DND-41 (cell line): ENCODE measurements at regions not wholly inside any gene's neighbourhood (a gene's known extent, or its start where the extent isn't known, plus 50 kb on each side); places are given as distances from the start of the nearest gene placed in this dataset.

Source experiments
- ATAC-seq: fragments of 200-7000 bp; cut with Tn5 transposase; 3 replicates; pipeline ENCODE4 v1.9.1; 2021; ENCODE audit warnings: low read depth; ENCODE audit not compliant: insufficient read depth
- DNase-seq: peaks from one replicate; pipeline ENCODE4 v3.0.0-alpha.2; 2020
- H2AFZ ChIP-seq: 2 replicates; pipeline ENCODE4 v1.6.0; 2012; ENCODE audit warnings: low read depth, low read length
- H3K27ac ChIP-seq: 2 replicates; pipeline ENCODE4 v1.5.1; 2012; ENCODE audit warnings: low read length, inconsistent platforms
- H3K27me3 ChIP-seq: fragments of 200-600 bp; sonication (generic); 2 replicates; pipeline ENCODE4 v1.6.0; 2012; ENCODE audit warnings: low read length, mild to moderate bottlenecking, inconsistent platforms; ENCODE audit not compliant: insufficient read depth, poor library complexity
- H3K36me3 ChIP-seq: 2 replicates; pipeline ENCODE4 v1.5.1; 2012; ENCODE audit warnings: low read length, inconsistent platforms; ENCODE audit not compliant: insufficient read depth
- H3K4me1 ChIP-seq: 2 replicates; pipeline ENCODE4 v1.5.1; 2012; ENCODE audit warnings: mild to moderate bottlenecking, low read length; ENCODE audit not compliant: insufficient read depth
- H3K4me2 ChIP-seq: 2 replicates; pipeline ENCODE4 v1.6.0; 2012; ENCODE audit warnings: mild to moderate bottlenecking, moderate library complexity, low read length, inconsistent platforms; ENCODE audit not compliant: insufficient read depth
- H3K4me3 ChIP-seq, 2 experiments: fragments of 200-600 bp in 1 of 2; shearing (Covaris generic) in 1 of 2; 2 replicates each; pipeline ENCODE4 v1.5.1; 2012 to 2016; ENCODE audit warnings: inconsistent platforms in 2 of 2, low read length in 2 of 2, mild to moderate bottlenecking in 2 of 2, low read depth in 1 of 2, moderate library complexity in 1 of 2
- H3K79me2 ChIP-seq: 2 replicates; pipeline ENCODE4 v1.6.0; 2012; ENCODE audit warnings: low read length, inconsistent platforms; ENCODE audit not compliant: insufficient read depth
- H3K9ac ChIP-seq: 2 replicates; pipeline ENCODE4 v1.6.0; 2012; ENCODE audit warnings: low read depth, mild to moderate bottlenecking, inconsistent platforms, low read length, moderate library complexity
- H3K9me3 ChIP-seq: 2 replicates; pipeline ENCODE4 v1.5.1; 2012; ENCODE audit warnings: low read length, moderate library complexity, mild to moderate bottlenecking, inconsistent platforms; ENCODE audit not compliant: insufficient read depth, severe bottlenecking
- H4K20me1 ChIP-seq: 2 replicates; pipeline ENCODE4 v1.6.0; 2012; ENCODE audit warnings: low read length; ENCODE audit not compliant: insufficient read depth
- CTCF ChIP-seq: IDR thresholded peaks from 2 replicates; pipeline ENCODE4 v1.5.1; 2012; ENCODE audit warnings: borderline replicate concordance, low read length, moderate library complexity, mild to moderate bottlenecking; ENCODE audit not compliant: poor library complexity, severe bottlenecking; ENCODE audit errors: extremely low read depth
- EZH2 ChIP-seq: IDR thresholded peaks from 3 replicates; pipeline ENCODE4 v1.6.1; 2012; ENCODE audit warnings: borderline replicate concordance, low read depth, mild to moderate bottlenecking, moderate library complexity, low read length, inconsistent platforms; ENCODE audit not compliant: severe bottlenecking

- Histone ChIP-seq H4K20me1 (no peaks in the 10 kb centered on the region), H3K4me2 (no peak overlapping the region), H3K27ac (no peak overlapping the region), H2AFZ (no peak overlapping the region), H3K9ac (no peak overlapping the region), H3K4me1 (no peaks in the 10 kb centered on the region), H3K9me3 (no peaks in the 10 kb centered on the region), H3K27me3 (no peaks in the 10 kb centered on the region), H3K36me3 (no peaks in the 10 kb centered on the region), H3K79me2 (no peaks in the 10 kb centered on the region), H3K4me3 (no peak overlapping the region)
- DNase-seq (no peak), ATAC-seq (no peak)
- TF ChIP-seq EZH2: no peak
- no peak for TF ChIP-seq CTCF
These were observed 555.5 kb upstream of the MARCKS start for GRCh38 chr6:113301651-113302050.

- Histone ChIP-seq H3K9me3 (no peaks in the 10 kb centered on the region), H3K4me3 (no peak overlapping the region), H3K4me1 (no peaks in the 10 kb centered on the region), H3K36me3 (no peaks in the 10 kb centered on the region), H3K27ac (no peak overlapping the region), H3K27me3 (no peaks in the 10 kb centered on the region), H2AFZ (no peak overlapping the region), H4K20me1 (no peaks in the 10 kb centered on the region), H3K9ac (no peak overlapping the region), H3K4me2 (no peak overlapping the region), H3K79me2 (no peaks in the 10 kb centered on the region)
- TF ChIP-seq EZH2 (no peak), CTCF (no peak)
- no peak for ATAC-seq
- DNase-seq: no peak
These were observed 553.0 kb upstream of the MARCKS start for GRCh38 chr6:113304116-113304515.

- no peaks in the 10 kb centered on the region for H3K27me3 ChIP-seq
- TF ChIP-seq EZH2 (no peak), CTCF (peak; percentile 65)
- no peak overlapping the region for H3K4me2 ChIP-seq
- no peaks in the 10 kb centered on the region for H3K79me2 ChIP-seq
- H2AFZ ChIP-seq: no peak overlapping the region
- H3K9me3 ChIP-seq: no peaks in the 10 kb centered on the region
- no peak overlapping the region for H3K27ac ChIP-seq
- H3K4me3 ChIP-seq: no peak overlapping the region
- no peak overlapping the region for H3K9ac ChIP-seq
- no peaks in the 10 kb centered on the region for H4K20me1 ChIP-seq
- H3K36me3 ChIP-seq: no peaks in the 10 kb centered on the region
- peak; percentile 34 for DNase-seq
- H3K4me1 ChIP-seq: no peaks in the 10 kb centered on the region
- ATAC-seq: peak; percentile 67; the same call in 2 of the 3 replicates
These were observed 550.5 kb upstream of the MARCKS start for GRCh38 chr6:113306552-113307145.
